Muscle of back (tissue), 3 donors: ENCODE measurements at regions not wholly inside any gene's neighbourhood (a gene's known extent, or its start where the extent isn't known, plus 50 kb on each side); places are given as distances from the start of the nearest gene placed in this dataset.
A peak's percentile ranks its signal among the peaks of the same experiment; 100 is the strongest.

ENCODE experiments used
- DNase-seq, 3 donors: peaks; one replicate each; pipeline versions ENCODE4 v3.0.0 to v3.0.0-alpha.2; 2013

- no peak for DNase-seq
Measured at GRCh38 chr5:148012801-148013200, 51.0 kb upstream of the SPINK5 start.

- DNase-seq, result no peak
Measured at GRCh38 chr5:148011398-148012137, 52.2 kb upstream of the SPINK5 start.

GRCh38 chr5:148005788-148006520 is 57.8 kb upstream of the SPINK5 start:
- no peak for DNase-seq

- no peak for DNase-seq
Measured at GRCh38 chr5:148003226-148003625, 60.6 kb upstream of the SPINK5 start.

- DNase-seq, result no peak
Measured at GRCh38 chr5:148002451-148002850, 61.3 kb upstream of the SPINK5 start.

- no peak for DNase-seq
Measured at GRCh38 chr5:148000036-148000435, 63.7 kb upstream of the SPINK5 start.

- no peak for DNase-seq
Measured at GRCh38 chr5:147998704-147999103, 65.1 kb upstream of the SPINK5 start.

- DNase-seq, result peak in 1 of 3 donors; percentile 6
Measured at GRCh38 chr5:147997486-147997885, 66.3 kb upstream of the SPINK5 start.

- DNase-seq, result no peak
Measured at GRCh38 chr5:147996379-147996778, 67.4 kb upstream of the SPINK5 start.

- no peak for DNase-seq
Measured at GRCh38 chr5:147995846-147996245, 67.9 kb upstream of the SPINK5 start.

GRCh38 chr5:147989994-147990393 is 73.8 kb upstream of the SPINK5 start:
- no peak for DNase-seq

- DNase-seq, result no peak
Measured at GRCh38 chr5:147989239-147989638, 74.5 kb upstream of the SPINK5 start.

- no peak for DNase-seq
Measured at GRCh38 chr5:147986134-147986757, 77.5 kb upstream of the SPINK5 start.

- DNase-seq, result no peak
Measured at GRCh38 chr5:147985608-147986007, 78.2 kb upstream of the SPINK5 start.

- no peak for DNase-seq
Measured at GRCh38 chr5:147983742-147984141, 77.4 kb upstream of the C5orf46 start.

- no peak for DNase-seq
Measured at GRCh38 chr5:147981074-147981473, 74.7 kb upstream of the C5orf46 start.

- no peak for DNase-seq
Measured at GRCh38 chr5:147979761-147980160, 73.4 kb upstream of the C5orf46 start.

GRCh38 chr5:147972076-147972840 is 65.9 kb upstream of the C5orf46 start:
- no peak for DNase-seq

GRCh38 chr5:147971472-147971871 is 65.1 kb upstream of the C5orf46 start:
- no peak for DNase-seq

- peak in 1 of 3 donors; percentile 3 for DNase-seq
Measured at GRCh38 chr5:147968855-147969254, 62.5 kb upstream of the C5orf46 start.

- no peak for DNase-seq
Measured at GRCh38 chr5:147966829-147967228, 60.5 kb upstream of the C5orf46 start.

GRCh38 chr5:147966326-147966725 is 60.0 kb upstream of the C5orf46 start:
- no peak for DNase-seq
